ENCODE measurements at regions not wholly inside any gene's neighbourhood (a gene's known extent, or its start where the extent isn't known, plus 50 kb on each side); places are given as distances from the start of the nearest gene placed in this dataset.

GRCh38 chr6:120622127-120622631 is 712.1 kb downstream of the TBC1D32 start:
- no peak for DNase-seq
- ATAC-seq = no peak
- no peak for FAIRE-seq
- intact Hi-C loops (cut with DNase I) = no loop called here
- Histone ChIP-seq H3K36me3 (no peaks in the 10 kb centered on the region), H3K9me3 (no peaks in the 10 kb centered on the region), H3K27me3 (no peaks in the 10 kb centered on the region), H3K4me1 (no peaks in the 10 kb centered on the region), H3K27ac (no peak overlapping the region), H3K4me3 (no peak overlapping the region)
- 17 to 21% methylated on average over 1 of the region's 1 CpG for WGBS, 2 donors
- TF ChIP-seq CTCF (IDR thresholded peaks at IDR 0.05) = no peak

DNA sequence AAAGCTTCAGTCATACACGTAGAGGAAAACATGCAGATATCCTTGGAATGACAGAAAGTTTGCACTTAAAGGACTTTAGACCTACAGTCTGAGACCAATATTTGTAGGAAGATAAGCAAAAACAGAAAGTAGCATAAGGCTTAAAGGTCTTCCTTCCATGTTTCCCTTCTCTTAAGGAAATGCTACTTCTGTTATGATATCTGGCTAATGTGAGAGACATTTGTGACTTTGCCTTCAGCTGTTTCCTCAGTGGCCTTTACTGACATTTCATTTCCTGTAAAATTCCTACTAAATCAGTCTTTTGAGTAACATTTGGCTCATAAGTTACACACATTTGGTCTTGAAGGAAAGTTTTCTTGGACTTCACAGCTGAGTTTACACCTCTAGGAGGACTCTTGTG is 713.4 kb downstream of the TBC1D32 start:
- 12 to 30% methylated on average over 1 of the region's 1 CpG for WGBS, 2 donors
- no peaks in the 10 kb centered on the region for H3K9me3 ChIP-seq
- no peak overlapping the region for H3K4me3 ChIP-seq
- FAIRE-seq (no peak), ATAC-seq (peak in 1 of 4 donors; percentile 40), DNase-seq (no peak)
- no peaks in the 10 kb centered on the region for H3K4me1 ChIP-seq
- no peak for TF ChIP-seq CTCF (IDR thresholded peaks at IDR 0.05)
- no peak overlapping the region for H3K27ac ChIP-seq
- intact Hi-C loops (cut with DNase I) = no loop called here
- no peaks in the 10 kb centered on the region for H3K27me3 ChIP-seq
- H3K36me3 ChIP-seq = no peaks in the 10 kb centered on the region

DNA sequence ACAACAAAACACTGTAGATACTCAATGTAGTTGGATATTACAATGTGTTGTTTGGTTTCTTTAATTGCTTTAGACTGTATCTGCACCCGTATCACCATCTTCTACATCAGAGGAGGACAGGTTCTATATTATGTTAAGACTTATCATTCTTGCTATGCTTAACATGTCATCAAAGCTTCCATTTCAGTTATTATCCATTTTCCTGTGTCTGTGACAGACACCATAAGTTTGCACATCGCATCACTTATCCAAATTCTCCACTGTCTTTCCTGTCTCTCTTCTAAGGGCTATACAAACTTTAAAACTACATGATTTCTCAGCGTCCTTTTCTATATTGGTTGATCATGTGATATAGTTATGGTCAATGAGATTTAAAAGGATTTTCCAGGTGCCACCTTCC is 719.0 kb downstream of the TBC1D32 start:
- intact Hi-C loops (cut with DNase I) = no loop called here
- Histone ChIP-seq H3K27me3 (no peaks in the 10 kb centered on the region), H3K27ac (no peak overlapping the region), H3K4me3 (no peak overlapping the region), H3K9me3 (no peaks in the 10 kb centered on the region), H3K36me3 (no peaks in the 10 kb centered on the region), H3K4me1 (no peaks in the 10 kb centered on the region)
- FAIRE-seq (no peak), ATAC-seq (no peak), DNase-seq (no peak)
- 77 to 86% methylated on average over 3 of the region's 3 CpGs for WGBS, 2 donors
- TF ChIP-seq CTCF (IDR thresholded peaks at IDR 0.05) = no peak

GRCh38 chr6:120614723-120615122 is 719.6 kb downstream of the TBC1D32 start:
- FAIRE-seq (no peak), DNase-seq (no peak), ATAC-seq (no peak)
- 75 to 76% methylated on average over 2 of the region's 2 CpGs for WGBS, 2 donors
- Histone ChIP-seq H3K27ac (no peak overlapping the region), H3K9me3 (no peaks in the 10 kb centered on the region), H3K27me3 (no peaks in the 10 kb centered on the region), H3K4me1 (no peaks in the 10 kb centered on the region), H3K4me3 (no peak overlapping the region), H3K36me3 (no peaks in the 10 kb centered on the region)
- intact Hi-C loops (cut with DNase I) = no loop called here
- TF ChIP-seq CTCF (IDR thresholded peaks at IDR 0.05) = no peak

GRCh38 chr6:120608826-120609225 is 725.5 kb downstream of the TBC1D32 start:
- ATAC-seq (peak; percentile 38 to 79 (median 58)), DNase-seq (no peak), FAIRE-seq (no peak)
- H3K36me3 ChIP-seq = no peaks in the 10 kb centered on the region
- TF ChIP-seq CTCF (IDR thresholded peaks at IDR 0.05) = no peak
- H3K4me3 ChIP-seq = no peak overlapping the region
- no peaks in the 10 kb centered on the region for H3K27me3 ChIP-seq
- WGBS, 2 donors = 19 to 32% methylated on average over 1 of the region's 1 CpG
- no peaks in the 10 kb centered on the region for H3K9me3 ChIP-seq
- H3K27ac ChIP-seq = no peak overlapping the region
- intact Hi-C loops (cut with DNase I) = no loop called here
- no peaks in the 10 kb centered on the region for H3K4me1 ChIP-seq
